HG03442 (cell line): ENCODE measurements at regions not wholly inside any gene's neighbourhood (a gene's known extent, or its start where the extent isn't known, plus 50 kb on each side); places are given as distances from the start of the nearest gene placed in this dataset.

Experiments used
- ATAC-seq: cut with Tn5 transposase; IDR thresholded peaks from one replicate; pipeline ENCODE4 v1.9.1; 2021; ENCODE audit warnings: mild to moderate bottlenecking, moderate library complexity; ENCODE audit not compliant: unreplicated experiment

DNA sequence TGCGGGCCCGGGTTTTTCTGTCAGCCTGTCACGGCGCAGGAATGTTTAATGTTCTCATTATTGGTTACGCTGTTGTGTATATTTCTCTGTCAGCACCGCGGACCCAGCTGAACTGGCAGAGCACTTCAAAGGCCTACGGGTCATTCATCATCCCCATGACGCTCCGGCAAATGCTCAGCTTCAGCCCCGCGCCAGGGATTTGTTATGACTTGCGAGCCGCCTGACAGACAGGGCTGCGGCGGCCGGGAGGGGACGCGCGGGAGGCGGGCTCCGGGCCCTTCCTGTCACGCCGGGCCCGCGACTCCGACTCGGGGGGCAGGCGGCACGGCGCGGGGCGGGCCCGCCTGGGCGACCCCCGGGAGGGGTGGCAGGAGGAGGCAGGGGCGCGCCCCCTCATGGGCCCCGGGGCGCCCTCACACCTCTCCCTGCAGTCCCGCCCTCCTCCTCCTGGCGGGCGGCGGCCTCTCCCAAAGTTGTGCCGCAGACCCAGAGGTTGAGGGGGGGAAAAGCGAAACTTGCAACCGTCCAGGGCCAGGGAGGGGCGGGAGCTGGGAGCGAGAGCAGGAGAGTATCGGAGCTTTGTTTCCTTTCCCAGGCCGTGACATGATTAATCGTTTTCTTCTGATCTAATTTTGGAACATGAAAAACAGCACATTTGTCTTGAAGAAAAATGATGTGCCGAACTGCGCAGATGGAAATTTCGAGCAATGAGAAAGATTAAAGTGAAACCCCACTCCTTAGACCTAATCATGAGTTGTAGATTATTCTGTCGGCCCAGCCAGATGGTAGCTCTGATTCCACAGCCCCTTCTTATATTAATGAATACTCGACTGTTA lies 59.3 kb upstream of the COMTD1 start:
- ATAC-seq = peak; percentile 75

DNA sequence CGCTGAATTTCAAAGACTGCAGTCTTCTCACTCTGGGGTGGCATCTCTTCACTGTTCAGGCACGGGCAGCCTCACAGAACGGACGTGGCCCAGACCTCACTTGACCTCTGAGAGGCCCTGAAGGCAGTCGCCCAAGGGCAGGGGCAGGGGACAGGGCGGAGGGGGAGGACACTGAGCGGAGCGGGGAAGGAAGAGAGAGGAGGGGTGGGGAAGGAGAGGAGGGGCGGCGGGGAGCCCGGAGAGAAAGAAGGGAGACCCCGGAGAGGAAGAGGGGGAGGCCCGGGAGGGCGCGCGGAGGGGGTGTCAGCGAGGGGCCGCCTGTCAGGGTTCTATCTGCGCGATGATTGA lies 58.7 kb upstream of the COMTD1 start:
- ATAC-seq = no peak

DNA sequence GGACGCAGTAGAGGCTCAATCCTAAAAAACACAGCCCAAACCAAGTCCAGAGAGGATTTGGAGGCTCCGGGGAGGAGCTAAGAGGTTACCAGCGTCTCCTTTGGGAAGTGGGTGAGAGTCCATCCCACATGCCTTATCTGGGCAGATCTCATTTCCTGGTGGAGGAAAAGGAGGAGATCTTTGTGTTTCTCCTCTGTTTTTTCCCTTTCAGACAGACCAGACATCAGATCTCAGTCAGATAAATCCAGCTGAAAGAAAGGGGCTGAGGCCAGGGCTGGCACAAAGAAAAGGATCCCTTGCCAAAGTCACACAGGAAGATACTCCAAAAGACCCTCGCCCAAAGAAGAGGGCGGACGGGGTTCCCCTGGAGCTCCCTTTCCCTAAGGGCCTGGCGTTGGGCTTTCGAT lies 58.3 kb upstream of the COMTD1 start:
- ATAC-seq = no peak

DNA sequence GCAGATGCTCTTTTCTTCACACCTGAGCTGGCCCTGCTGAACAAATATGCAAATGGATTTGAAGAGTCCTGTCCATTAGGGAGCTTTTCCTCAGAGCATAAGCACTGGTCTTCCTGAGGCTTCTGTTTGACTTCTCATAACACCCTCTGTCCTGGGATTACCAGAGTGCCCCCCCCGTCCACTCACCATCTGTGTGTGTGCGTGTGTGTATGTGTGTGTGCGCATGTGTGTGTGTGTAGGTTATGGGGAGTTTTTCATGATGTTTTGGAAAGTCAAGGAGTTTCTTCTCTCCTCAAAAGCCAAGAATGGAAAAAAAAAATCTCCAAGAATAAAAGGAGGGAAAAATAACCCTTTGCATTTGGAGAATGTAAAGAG lies 57.7 kb upstream of the COMTD1 start:
- no peak for ATAC-seq

DNA sequence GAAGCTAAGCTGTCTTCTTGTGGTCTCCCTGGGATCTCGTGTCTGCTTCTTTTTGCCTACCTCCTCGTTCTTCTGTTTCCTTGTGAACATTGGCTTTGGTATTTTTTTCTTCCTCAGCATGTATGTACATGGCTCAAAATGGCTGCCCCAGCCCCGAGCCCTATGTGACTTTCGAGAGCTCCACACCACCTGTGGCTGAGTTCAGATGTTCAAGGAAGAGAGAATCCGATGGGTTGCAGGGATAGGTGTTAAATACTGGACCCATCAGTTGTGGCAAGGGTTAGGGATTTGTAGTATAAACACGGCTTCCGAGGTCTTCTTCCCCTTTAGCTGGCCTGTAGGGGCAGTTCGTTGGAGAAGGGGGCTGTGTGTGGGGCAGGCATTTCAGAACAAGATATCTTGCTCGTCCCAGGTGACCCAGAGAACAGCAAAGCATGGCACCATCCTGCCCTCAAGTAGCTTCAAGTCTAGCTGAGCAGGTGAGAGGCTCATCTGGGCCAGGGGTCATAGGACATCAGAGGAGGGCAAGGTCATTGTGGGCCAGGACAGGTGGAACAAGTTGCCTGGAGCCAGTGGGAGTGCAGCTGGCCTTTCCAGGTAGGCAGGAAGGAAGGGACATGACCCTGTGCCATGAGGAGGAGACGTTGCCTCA lies 57.2 kb upstream of the COMTD1 start:
- no peak for ATAC-seq

DNA sequence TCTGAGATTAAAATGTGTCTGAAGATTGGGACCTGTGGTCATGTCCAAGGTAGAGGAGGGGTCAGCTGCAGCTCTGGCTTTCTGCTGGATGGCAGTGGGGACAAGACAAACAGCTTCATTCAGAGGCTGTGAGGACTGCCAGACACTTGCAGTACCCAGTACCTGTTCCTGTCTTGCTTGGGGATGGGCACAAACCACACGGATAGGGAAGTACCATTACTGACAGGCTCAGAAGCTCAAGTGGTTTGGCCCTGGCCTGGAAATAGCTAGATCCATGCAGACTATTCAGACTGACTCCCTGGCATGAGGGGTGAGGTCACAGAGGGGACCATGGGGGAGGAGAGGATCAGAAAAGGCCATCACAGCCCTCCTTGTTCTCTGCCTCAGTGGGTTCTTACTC lies 56.0 kb upstream of the COMTD1 start:
- no peak for ATAC-seq

DNA sequence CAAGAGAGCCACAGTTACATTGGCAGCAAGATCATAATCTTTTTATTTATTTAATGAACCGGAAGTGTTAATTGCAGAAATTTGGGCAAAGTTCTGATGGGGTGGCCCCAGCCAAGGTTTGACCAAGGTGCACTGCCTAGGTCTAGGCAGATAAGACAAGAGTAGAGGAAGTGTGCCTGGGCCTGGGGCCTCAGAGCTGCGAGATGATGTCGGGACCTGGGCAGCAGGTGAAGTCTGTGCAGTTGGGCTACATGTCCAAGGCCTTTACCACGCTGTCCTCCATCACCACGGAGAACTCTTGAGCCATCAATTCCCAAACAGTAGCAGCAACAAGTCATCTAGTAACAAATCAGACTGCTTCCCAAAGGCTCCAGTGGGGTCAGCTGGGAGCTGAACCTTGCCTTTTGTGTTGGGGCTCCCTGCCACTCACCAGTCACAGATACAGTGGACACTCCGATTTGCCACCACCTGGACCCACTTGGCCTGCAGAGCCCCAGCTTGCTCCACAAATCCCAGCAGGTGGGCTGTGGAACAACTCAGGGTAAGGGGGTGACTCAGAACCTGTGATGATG lies 52.5 kb upstream of the COMTD1 start:
- ATAC-seq = no peak

DNA sequence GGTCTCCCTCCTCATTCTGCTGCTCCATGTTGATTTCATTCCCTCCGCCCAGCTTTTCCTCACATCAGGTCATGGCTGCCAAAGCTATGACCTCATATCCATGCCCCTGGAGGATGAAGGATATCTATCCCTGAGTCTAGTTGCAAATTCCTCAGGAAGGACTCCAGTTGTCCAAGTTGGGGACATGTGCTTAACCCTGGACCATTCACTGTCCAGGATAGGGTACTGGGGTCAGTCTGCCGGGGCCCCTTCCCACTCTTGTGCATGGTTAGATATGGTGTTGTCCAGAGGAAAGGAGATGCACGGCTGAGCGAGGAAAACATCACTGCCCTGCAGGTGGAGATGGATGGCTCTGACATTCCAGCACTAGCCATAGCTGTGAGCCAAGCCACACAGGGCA lies 51.9 kb upstream of the COMTD1 start:
- no peak for ATAC-seq

DNA sequence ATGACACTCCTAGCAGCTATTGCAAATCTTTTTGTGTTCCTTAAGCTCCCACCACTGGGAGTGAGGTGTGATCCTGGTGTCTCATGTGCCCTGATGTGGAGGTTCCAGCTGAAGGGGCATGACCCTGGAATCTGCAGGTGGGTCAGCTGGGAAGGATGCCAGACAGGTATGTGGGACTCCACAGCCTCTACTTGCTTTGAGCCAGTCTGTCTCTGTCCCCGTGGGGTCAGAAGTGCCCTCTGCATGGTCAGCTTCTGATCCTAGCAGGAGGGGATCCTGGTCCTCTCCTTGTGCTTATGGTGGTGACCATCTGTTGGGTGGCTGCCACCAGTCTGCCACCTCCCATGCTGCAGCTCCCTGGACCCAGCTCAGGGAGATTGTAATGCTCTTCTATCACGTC lies 51.1 kb upstream of the COMTD1 start:
- ATAC-seq = no peak
